HG03571 (cell line): ENCODE measurements at regions not wholly inside any gene's neighbourhood (a gene's known extent, or its start where the extent isn't known, plus 50 kb on each side); places are given as distances from the start of the nearest gene placed in this dataset.

Experiments used
- ATAC-seq: cut with Tn5 transposase; IDR thresholded peaks from one replicate; pipeline ENCODE4 v1.9.1; 2021; ENCODE audit not compliant: unreplicated experiment

DNA sequence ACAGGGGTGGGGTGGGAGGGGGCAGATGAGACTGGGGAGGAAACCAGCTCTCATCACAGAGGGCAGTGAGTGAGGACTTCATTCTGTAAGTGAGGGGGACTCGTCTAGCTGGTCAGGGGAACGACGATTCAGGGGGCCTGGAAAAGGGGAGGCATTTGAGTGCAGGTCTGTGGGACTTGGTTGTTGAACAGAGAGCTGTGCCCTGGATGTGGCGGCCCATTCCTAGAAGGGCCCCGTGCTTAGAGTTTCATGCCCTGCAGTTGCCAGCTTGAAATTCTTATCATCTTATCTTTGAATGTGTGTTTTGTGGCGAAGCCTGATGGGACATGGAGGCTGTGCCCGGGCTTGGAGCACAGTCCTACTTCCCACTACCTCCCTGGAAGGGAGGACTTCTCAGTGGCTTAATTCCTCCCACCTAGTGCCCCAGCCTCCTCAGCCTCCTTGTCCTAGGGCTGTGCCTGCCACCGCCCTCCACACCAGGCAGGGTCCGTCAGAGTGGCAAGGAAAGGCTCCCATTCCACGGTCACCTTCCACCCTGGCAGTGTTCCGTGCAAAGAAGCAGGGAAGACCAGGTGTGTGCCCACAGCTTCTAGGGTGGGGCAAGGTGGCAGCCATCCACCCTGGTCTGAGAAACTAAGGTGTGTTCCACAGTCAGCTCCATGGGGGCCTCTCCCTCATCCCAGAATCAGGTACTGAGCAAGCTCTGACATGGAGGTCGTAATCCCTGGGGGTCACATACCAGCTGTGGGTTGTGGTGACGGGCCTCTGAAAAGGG lies 59.7 kb upstream of the LMO1 start:
- ATAC-seq, result no peak

DNA sequence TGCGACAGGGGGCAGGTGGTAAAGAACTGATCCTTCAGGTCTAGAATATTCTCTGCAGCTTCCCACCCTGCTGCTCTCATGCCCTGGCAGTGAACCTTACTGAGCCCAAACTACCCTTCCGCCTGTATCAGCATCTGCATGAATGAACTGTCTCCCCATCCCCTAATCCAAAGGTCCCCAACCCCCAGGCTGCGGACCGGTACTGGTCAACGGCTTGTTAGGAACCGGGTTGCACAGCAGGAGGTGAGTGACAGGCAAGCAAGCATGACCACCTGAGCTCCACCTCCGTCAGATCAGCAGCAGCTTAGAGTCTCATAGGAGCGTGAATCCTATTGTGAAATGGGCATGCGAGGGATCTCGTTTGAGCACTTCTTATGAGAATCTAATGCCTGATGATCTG lies 58.2 kb upstream of the LMO1 start:
- no peak for ATAC-seq

DNA sequence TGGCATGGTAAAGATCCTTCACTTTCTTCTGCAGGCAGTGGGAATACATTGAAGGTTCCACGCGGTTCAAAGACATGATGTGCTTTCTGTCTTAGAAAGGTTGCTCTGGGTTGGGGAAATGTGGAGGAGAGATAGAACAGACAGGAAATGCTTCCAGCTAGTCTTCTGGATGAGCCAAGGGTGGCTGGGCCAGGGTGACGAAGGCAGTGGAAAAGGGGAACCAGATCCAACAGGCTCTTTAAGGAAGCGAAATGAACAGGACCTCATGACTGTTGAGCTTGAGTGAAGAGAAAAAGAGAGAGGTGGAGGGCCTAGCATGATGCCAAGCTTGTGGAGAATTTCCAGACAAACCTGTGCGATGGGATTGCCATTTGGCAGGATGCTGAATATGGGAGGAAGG lies 56.4 kb upstream of the LMO1 start:
- ATAC-seq, result no peak

DNA sequence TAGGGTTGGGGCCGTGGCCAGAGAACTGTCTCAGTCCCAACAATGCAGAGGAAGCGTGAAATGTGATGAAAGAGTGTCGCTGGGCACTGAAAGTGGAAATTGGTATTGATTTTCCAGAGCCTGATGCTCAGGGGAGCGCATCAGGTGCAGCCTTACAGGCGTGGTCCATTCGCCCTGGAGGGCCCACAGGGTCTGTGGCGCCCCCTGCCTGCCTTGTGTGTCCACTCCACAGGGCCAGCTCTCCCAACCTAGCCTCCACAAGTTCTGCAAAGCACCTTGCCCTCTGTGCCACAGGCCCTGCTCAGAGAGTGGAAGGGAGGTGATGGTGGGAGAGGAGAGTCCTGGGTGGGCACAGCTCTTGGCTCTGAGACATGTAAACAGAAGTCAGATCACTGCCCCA lies 54.9 kb upstream of the LMO1 start:
- ATAC-seq, result no peak

GRCh38 chr11:8317159-8317558 lies 53.5 kb upstream of the LMO1 start:
- ATAC-seq, result no peak

DNA sequence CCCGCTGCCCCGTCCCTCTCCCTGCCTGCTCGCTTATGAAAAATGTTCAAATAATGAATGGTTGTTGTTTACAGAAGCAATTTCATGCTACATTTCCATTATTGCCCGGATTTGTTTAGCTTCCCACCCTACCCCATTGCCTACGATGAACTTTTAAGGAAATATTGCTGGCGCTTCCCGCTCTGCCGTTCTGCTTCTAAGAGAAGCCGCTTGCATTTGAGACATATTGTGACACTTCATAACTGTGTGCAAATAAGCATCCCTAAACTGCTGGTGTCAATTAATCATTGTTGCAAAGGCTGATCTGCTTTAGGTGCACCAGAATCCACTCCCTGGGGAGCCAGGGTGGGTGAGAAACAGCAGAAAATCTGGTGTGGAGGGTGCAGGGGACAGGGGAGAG lies 52.3 kb upstream of the LMO1 start:
- no peak for ATAC-seq

DNA sequence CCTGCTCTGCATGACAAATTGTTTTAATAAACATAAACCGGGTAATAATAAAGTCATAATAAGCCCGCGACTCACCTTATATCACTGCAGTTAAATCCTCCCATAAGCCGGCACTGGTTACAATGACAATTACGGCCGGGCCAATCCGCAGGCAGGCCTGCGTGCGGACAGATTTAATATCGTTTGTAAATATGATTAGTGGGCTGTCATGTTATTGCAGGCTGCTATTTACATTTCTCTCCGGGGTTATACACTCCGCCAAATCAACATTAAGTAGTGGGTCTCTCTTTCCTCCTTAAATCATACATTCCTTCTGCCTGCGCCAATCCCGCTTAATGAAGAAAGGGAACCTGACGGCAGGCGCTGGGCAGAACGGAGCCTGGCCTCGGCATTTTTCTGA lies 51.8 kb upstream of the LMO1 start:
- ATAC-seq, result no peak

- no peak for ATAC-seq
Measured at GRCh38 chr11:8314916-8315315, 51.2 kb upstream of the LMO1 start.

DNA sequence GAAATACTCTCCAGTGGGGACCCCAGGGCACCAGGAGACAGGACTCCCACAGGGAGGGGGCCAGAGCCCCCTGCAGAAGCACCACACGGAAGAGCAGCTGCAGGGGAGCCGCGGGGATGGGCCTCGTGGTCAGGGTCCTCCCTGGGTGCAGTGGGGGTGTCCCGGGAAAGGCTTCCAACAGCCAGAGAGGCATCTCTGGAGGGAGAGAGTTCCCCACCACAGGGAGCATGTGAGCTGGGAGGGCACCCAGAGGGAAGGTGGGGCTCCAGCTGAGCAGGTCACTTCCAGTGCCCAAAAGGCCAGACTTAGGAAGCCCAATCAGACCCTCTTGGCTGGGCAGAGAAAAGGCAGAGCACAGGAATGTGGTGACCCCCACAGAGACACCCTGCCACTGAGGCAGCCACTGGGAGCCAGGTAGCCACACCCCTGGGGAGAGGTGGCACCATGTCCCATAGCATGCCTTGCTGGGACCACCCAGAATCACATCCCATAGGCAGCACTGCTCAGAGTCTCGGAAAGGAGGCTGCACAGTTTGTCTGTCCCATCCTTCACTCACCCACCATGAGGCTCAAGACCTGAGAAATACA lies 49.9 kb upstream of the LMO1 start:
- ATAC-seq, result no peak
